Left ventricle myocardium inferior (tissue), 1 donor: ENCODE measurements at regions not wholly inside any gene's neighbourhood (a gene's known extent, or its start where the extent isn't known, plus 50 kb on each side); places are given as distances from the start of the nearest gene placed in this dataset.

Source experiments
- DNase-seq: peaks from one replicate; pipeline ENCODE4 v3.0.0-alpha.2; 2020
- H3K27ac ChIP-seq: fragments of 200-600 bp; replicated peaks from 2 replicates; pipeline ENCODE4 v1.8.0; 2021
- H3K27me3 ChIP-seq: fragments of 200-600 bp; 2 replicates; pipeline ENCODE4 v1.8.0; 2021; ENCODE audit warnings: low read depth
- H3K36me3 ChIP-seq: fragments of 200-600 bp; 2 replicates; pipeline ENCODE4 v1.8.0; 2021
- H3K4me1 ChIP-seq: fragments of 200-600 bp; 2 replicates; pipeline ENCODE4 v1.8.0; 2021
- H3K4me3 ChIP-seq: fragments of 200-600 bp; 2 replicates; pipeline ENCODE4 v1.8.0; 2021; ENCODE audit warnings: mild to moderate bottlenecking, moderate library complexity
- H3K9me3 ChIP-seq: fragments of 200-600 bp; replicated peaks from 2 replicates; pipeline ENCODE4 v1.8.0; 2021
- CTCF ChIP-seq: fragments of 200-600 bp; IDR thresholded peaks from 2 replicates; pipeline ENCODE4 v1.8.0; 2021; ENCODE audit warnings: antibody characterized with exemption, mild to moderate bottlenecking, borderline replicate concordance
- intact Hi-C: fragments of 100-400 bp; cut with micrococcal nuclease; formaldehyde crosslinking; loops from one replicate; pipeline ENCODE4 v1.11.0; 2022
- donor health status: DM: no; HTN: yes; CAD: no; lungs with severe emphysema.

GRCh38 chr13:37953696-37954095 lies 84.1 kb upstream of the TRPC4 start:
- no peaks in the 10 kb centered on the region for H3K27me3 ChIP-seq
- no peaks in the 10 kb centered on the region for H3K36me3 ChIP-seq
- intact Hi-C loops = no loop called here
- no peak for DNase-seq
- TF ChIP-seq CTCF = no peak
- no peaks in the 10 kb centered on the region for H3K4me1 ChIP-seq
- H3K27ac ChIP-seq = no peak overlapping the region
- H3K9me3 ChIP-seq = no peaks in the 10 kb centered on the region
- no peak overlapping the region for H3K4me3 ChIP-seq

GRCh38 chr13:37950016-37950415 lies 80.4 kb upstream of the TRPC4 start:
- no peak for TF ChIP-seq CTCF
- no peaks in the 10 kb centered on the region for H3K36me3 ChIP-seq
- DNase-seq = no peak
- no peaks in the 10 kb centered on the region for H3K27me3 ChIP-seq
- no peak overlapping the region for H3K27ac ChIP-seq
- H3K9me3 ChIP-seq = no peaks in the 10 kb centered on the region
- intact Hi-C loops = no loop called here
- peaks cover 10% of the 10 kb centered on the region for H3K4me1 ChIP-seq
- H3K4me3 ChIP-seq = no peak overlapping the region

- no peak for TF ChIP-seq CTCF
- no peak overlapping the region for H3K4me3 ChIP-seq
- peaks cover 10% of the 10 kb centered on the region for H3K4me1 ChIP-seq
- H3K27me3 ChIP-seq = no peaks in the 10 kb centered on the region
- intact Hi-C loops = no loop called here
- no peaks in the 10 kb centered on the region for H3K36me3 ChIP-seq
- H3K27ac ChIP-seq = no peak overlapping the region
- no peak for DNase-seq
- H3K9me3 ChIP-seq = no peaks in the 10 kb centered on the region
Measured at GRCh38 chr13:37947419-37948140, 78.0 kb upstream of the TRPC4 start.

GRCh38 chr13:37945651-37946575 lies 76.3 kb upstream of the TRPC4 start:
- no peak overlapping the region for H3K27ac ChIP-seq
- intact Hi-C loops = no loop called here
- no peak overlapping the region for H3K4me3 ChIP-seq
- no peaks in the 10 kb centered on the region for H3K27me3 ChIP-seq
- no peak for TF ChIP-seq CTCF
- no peaks in the 10 kb centered on the region for H3K36me3 ChIP-seq
- no peak for DNase-seq
- peaks cover 10% of the 10 kb centered on the region for H3K4me1 ChIP-seq
- H3K9me3 ChIP-seq = no peaks in the 10 kb centered on the region

- Histone ChIP-seq H3K27ac (no peak overlapping the region), H3K4me1 (peaks cover 10% of the 10 kb centered on the region), H3K27me3 (no peaks in the 10 kb centered on the region), H3K9me3 (no peaks in the 10 kb centered on the region), H3K4me3 (no peak overlapping the region), H3K36me3 (no peaks in the 10 kb centered on the region)
- DNase-seq = no peak
- TF ChIP-seq CTCF = no peak
- intact Hi-C loops = no loop called here
Measured at GRCh38 chr13:37944869-37945442, 75.4 kb upstream of the TRPC4 start.
